CD4-positive, alpha-beta memory T cell (primary cell): ENCODE measurements at regions not wholly inside any gene's neighbourhood (a gene's known extent, or its start where the extent isn't known, plus 50 kb on each side); places are given as distances from the start of the nearest gene placed in this dataset.

Experiments used
- CTCF ChIA-PET: fragments of 350-600 bp; sonication (Branson Sonifier 250); formaldehyde crosslinking; loops from one replicate; lab custom pipeline; 2021; ENCODE audit warnings: inconsistent platforms; ENCODE audit not compliant: partially characterized antibody; lab: Charles Lee
- POLR2A ChIA-PET: fragments of 350-600 bp; sonication (Branson Sonifier 250); formaldehyde crosslinking; loops from one replicate; lab custom pipeline; 2021; ENCODE audit not compliant: partially characterized antibody; lab: Charles Lee
- DNase-seq, 5 donors: peaks; one replicate each; pipeline versions ENCODE4 v3.0.0 to v3.0.0-alpha.2; 2020 to 2022; ENCODE audit warnings: mixed read lengths in 1 of 5
- H3K27ac ChIP-seq: one replicate; pipeline ENCODE4 v1.7.0; 2013; ENCODE audit warnings: low read depth, low read length
- H3K27me3 ChIP-seq: 2 replicates; pipeline ENCODE4 v1.7.0; 2013; ENCODE audit warnings: mild to moderate bottlenecking, low read length, moderate library complexity; ENCODE audit not compliant: insufficient read depth
- H3K36me3 ChIP-seq: 2 replicates; pipeline ENCODE4 v1.7.0; 2013; ENCODE audit warnings: mild to moderate bottlenecking, low read length, moderate library complexity; ENCODE audit not compliant: insufficient read depth
- H3K4me1 ChIP-seq: 2 replicates; pipeline ENCODE4 v1.7.0; 2013; ENCODE audit warnings: mild to moderate bottlenecking, low read length, moderate library complexity; ENCODE audit not compliant: insufficient read depth
- H3K4me3 ChIP-seq, 2 donors: one replicate each; pipeline ENCODE4 v1.7.0; 2013; ENCODE audit warnings: low read length in 2 of 2, mild to moderate bottlenecking in 1 of 2
- H3K9me3 ChIP-seq, 2 donors: one replicate each; pipeline ENCODE4 v1.7.0; 2013; ENCODE audit warnings: low read length in 2 of 2, control low read depth in 1 of 2; ENCODE audit not compliant: control insufficient read depth in 1 of 2
- H3K27ac Mint-ChIP-seq, 7 donors: one replicate each; pipeline ENCODE4 v1.8.0; 2020 to 2021; ENCODE audit warnings: mixed read lengths in 7 of 7, mild to moderate bottlenecking in 6 of 7, inconsistent platforms in 3 of 7, moderate library complexity in 3 of 7
- H3K27me3 Mint-ChIP-seq, 2 donors: one replicate each; pipeline ENCODE4 v1.8.0; 2020 to 2021; ENCODE audit warnings: mixed read lengths in 2 of 2
- H3K36me3 Mint-ChIP-seq, 2 donors: one replicate each; pipeline ENCODE4 v1.8.0; 2020 to 2021; ENCODE audit warnings: mixed read lengths in 2 of 2, inconsistent platforms in 1 of 2, mild to moderate bottlenecking in 1 of 2
- H3K4me1 Mint-ChIP-seq, 4 donors: one replicate each; pipeline ENCODE4 v1.8.0; 2020 to 2021; ENCODE audit warnings: mixed read lengths in 4 of 4, mild to moderate bottlenecking in 1 of 4
- H3K4me3 Mint-ChIP-seq, 8 donors: one replicate each; pipeline ENCODE4 v1.8.0; 2020 to 2021; ENCODE audit warnings: mixed read lengths in 8 of 8, mild to moderate bottlenecking in 7 of 8, moderate library complexity in 6 of 8, inconsistent platforms in 3 of 8
- H3K9me3 Mint-ChIP-seq, 8 donors: one replicate each; pipeline ENCODE4 v1.8.0; 2020 to 2021; ENCODE audit warnings: mixed read lengths in 8 of 8, mild to moderate bottlenecking in 5 of 8, inconsistent platforms in 3 of 8, moderate library complexity in 1 of 8
- intact Hi-C: fragments of 100-400 bp; cut with micrococcal nuclease; formaldehyde crosslinking; loops from one replicate; pipeline ENCODE4 v1.15.1; 2023

DNA sequence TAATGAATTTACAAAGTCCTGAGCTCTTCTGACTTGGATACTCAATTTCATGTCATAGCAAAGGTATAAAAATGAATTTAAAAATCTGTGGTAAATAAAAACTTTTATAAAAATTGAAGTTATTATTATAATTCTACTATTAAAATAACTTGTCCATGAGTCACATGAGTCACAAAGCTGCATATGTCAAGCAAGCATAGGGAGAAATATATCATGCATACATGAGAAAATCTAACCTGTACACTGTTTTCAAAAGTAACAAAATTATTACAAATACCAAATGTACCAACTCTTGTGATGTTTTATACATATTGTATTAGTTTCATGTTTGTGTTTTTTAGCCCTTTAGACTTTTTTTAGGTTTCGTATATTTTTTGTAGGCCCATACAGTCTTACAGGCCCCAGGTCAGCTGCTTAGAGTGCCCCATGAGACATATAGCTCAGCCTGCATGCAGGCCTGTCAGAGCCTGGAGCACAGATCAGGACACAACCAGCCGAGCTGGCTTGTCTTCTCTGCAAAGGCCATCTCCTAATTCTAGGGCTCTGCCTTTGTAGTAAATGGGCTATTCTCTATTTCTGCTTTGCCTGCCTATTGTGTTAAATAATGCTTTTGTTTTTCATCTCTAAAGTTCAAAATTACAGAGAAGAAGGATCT is 818.7 kb upstream of the TENM3 start:
- no peak overlapping the region for H3K27ac ChIP-seq
- H3K27me3 ChIP-seq: no peaks in the 10 kb centered on the region
- H3K4me3 ChIP-seq: no peak overlapping the region
- intact Hi-C loops: no loop called here
- POLR2A ChIA-PET: no interaction called here
- H3K9me3 ChIP-seq: no peaks in the 10 kb centered on the region
- Mint-ChIP-seq H3K27me3 (no peaks in the 10 kb centered on the region), H3K4me3 (no peak overlapping the region), H3K27ac (no peak overlapping the region), H3K4me1 (no peaks in the 10 kb centered on the region), H3K36me3 (no peaks in the 10 kb centered on the region), H3K9me3 (peaks cover 2 to 22% (median 8%) of the 10 kb centered on the region in 8 donors)
- no peaks in the 10 kb centered on the region for H3K36me3 ChIP-seq
- H3K4me1 ChIP-seq: no peaks in the 10 kb centered on the region
- DNase-seq: no peak
- CTCF ChIA-PET: no interaction called here

DNA sequence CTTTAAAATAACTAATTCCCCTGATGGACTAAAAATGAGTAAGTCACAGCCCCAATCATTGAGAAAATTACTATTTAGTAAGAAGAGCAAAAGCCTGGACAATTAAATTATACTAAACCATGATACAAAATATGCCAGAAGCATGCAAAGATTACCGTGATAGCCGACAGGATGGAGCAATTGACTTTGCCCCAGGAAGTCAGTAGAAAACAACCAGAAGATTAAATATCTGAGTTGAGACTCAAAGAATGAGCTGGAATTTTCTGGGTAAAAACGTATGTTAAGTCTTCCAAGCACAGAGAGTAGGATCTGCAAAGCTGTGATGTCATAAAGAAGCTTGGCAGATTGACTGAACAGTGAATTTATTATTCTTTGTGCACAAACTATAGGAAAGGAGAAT is 816.1 kb upstream of the TENM3 start:
- Mint-ChIP-seq H3K4me1 (no peaks in the 10 kb centered on the region), H3K4me3 (no peak overlapping the region), H3K27me3 (no peaks in the 10 kb centered on the region), H3K9me3 (peaks cover 0 to 18% (median 7%) of the 10 kb centered on the region in 8 donors), H3K27ac (no peak overlapping the region), H3K36me3 (no peaks in the 10 kb centered on the region)
- Histone ChIP-seq H3K9me3 (no peaks in the 10 kb centered on the region), H3K27me3 (no peaks in the 10 kb centered on the region), H3K4me3 (no peak overlapping the region), H3K4me1 (no peaks in the 10 kb centered on the region), H3K27ac (no peak overlapping the region), H3K36me3 (no peaks in the 10 kb centered on the region)
- intact Hi-C loops: no loop called here
- ChIA-PET POLR2A (no interaction called here), CTCF (no interaction called here)
- no peak for DNase-seq

DNA sequence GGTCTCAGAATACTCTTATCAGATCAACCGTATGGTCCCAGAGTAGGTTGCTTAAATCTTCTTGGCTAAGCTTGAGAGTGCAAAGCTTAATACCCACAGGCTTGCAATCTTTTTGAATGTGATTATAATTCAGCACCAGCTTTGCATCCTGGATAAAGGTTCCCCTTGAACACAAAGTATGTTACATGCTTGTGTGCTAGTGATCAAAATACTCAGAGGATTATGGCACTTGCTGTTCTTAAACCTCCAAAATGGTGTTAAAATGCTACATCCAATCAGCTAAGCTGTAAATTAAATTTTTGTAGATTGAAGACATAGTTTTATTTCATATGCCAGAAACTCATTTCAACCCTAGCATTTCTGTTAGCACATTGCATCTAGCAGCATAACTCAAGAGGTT is 812.2 kb upstream of the TENM3 start:
- no peak overlapping the region for H3K4me3 Mint-ChIP-seq
- Histone ChIP-seq H3K4me3 (no peak overlapping the region), H3K4me1 (no peaks in the 10 kb centered on the region), H3K9me3 (no peaks in the 10 kb centered on the region), H3K36me3 (no peaks in the 10 kb centered on the region), H3K27ac (no peak overlapping the region), H3K27me3 (no peaks in the 10 kb centered on the region)
- H3K27me3 Mint-ChIP-seq: no peaks in the 10 kb centered on the region
- DNase-seq: no peak
- ChIA-PET POLR2A (no interaction called here), CTCF (no interaction called here)
- H3K27ac Mint-ChIP-seq: no peak overlapping the region
- no peaks in the 10 kb centered on the region for H3K4me1 Mint-ChIP-seq
- intact Hi-C loops: no loop called here
- no peaks in the 10 kb centered on the region for H3K36me3 Mint-ChIP-seq
- peaks cover 0 to 13% (median 2%) of the 10 kb centered on the region in 8 donors for H3K9me3 Mint-ChIP-seq

- no peak for DNase-seq
Measured at GRCh38 chr4:181431661-181432060, 811.5 kb upstream of the TENM3 start.

GRCh38 chr4:181432335-181432734 is 810.9 kb upstream of the TENM3 start:
- H3K36me3 Mint-ChIP-seq: no peaks in the 10 kb centered on the region
- no peak overlapping the region for H3K27ac Mint-ChIP-seq
- Histone ChIP-seq H3K36me3 (no peaks in the 10 kb centered on the region), H3K4me1 (no peaks in the 10 kb centered on the region), H3K4me3 (no peak overlapping the region), H3K9me3 (no peaks in the 10 kb centered on the region), H3K27me3 (no peaks in the 10 kb centered on the region), H3K27ac (no peak overlapping the region)
- H3K4me1 Mint-ChIP-seq: no peaks in the 10 kb centered on the region
- POLR2A ChIA-PET: no interaction called here
- H3K27me3 Mint-ChIP-seq: no peaks in the 10 kb centered on the region
- H3K9me3 Mint-ChIP-seq: peaks cover 0 to 13% (median 2%) of the 10 kb centered on the region in 8 donors
- CTCF ChIA-PET: no interaction called here
- intact Hi-C loops: no loop called here
- DNase-seq: no peak
- no peak overlapping the region for H3K4me3 Mint-ChIP-seq

More at GRCh38 chr4:181431661-181432060, 811.5 kb upstream of the TENM3 start:
- Mint-ChIP-seq H3K4me3 (no peak overlapping the region), H3K36me3 (no peaks in the 10 kb centered on the region), H3K4me1 (no peaks in the 10 kb centered on the region), H3K27ac (no peak overlapping the region), H3K27me3 (no peaks in the 10 kb centered on the region), H3K9me3 (peaks cover 0 to 13% (median 2%) of the 10 kb centered on the region in 8 donors)
- ChIA-PET CTCF (no interaction called here), POLR2A (no interaction called here)
- no peaks in the 10 kb centered on the region for H3K4me1 ChIP-seq
- H3K9me3 ChIP-seq: no peaks in the 10 kb centered on the region
- H3K4me3 ChIP-seq: no peak overlapping the region
- H3K27me3 ChIP-seq: no peaks in the 10 kb centered on the region
- H3K36me3 ChIP-seq: no peaks in the 10 kb centered on the region
- H3K27ac ChIP-seq: no peak overlapping the region
- intact Hi-C loops: no loop called here

GRCh38 chr4:181437895-181438294 is 805.3 kb upstream of the TENM3 start:
- no peak overlapping the region for H3K27ac Mint-ChIP-seq
- peaks cover 0 to 3% (median 0%) of the 10 kb centered on the region in 8 donors for H3K9me3 Mint-ChIP-seq
- no peaks in the 10 kb centered on the region for H3K9me3 ChIP-seq
- H3K36me3 Mint-ChIP-seq: no peaks in the 10 kb centered on the region
- H3K27me3 ChIP-seq: no peaks in the 10 kb centered on the region
- H3K4me1 Mint-ChIP-seq: no peaks in the 10 kb centered on the region
- no peaks in the 10 kb centered on the region for H3K4me1 ChIP-seq
- CTCF ChIA-PET: no interaction called here
- no peak for DNase-seq
- intact Hi-C loops: no loop called here
- H3K4me3 Mint-ChIP-seq: no peak overlapping the region
- no peaks in the 10 kb centered on the region for H3K36me3 ChIP-seq
- POLR2A ChIA-PET: no interaction called here
- no peaks in the 10 kb centered on the region for H3K27me3 Mint-ChIP-seq
- no peak overlapping the region for H3K27ac ChIP-seq
- H3K4me3 ChIP-seq: no peak overlapping the region

DNA sequence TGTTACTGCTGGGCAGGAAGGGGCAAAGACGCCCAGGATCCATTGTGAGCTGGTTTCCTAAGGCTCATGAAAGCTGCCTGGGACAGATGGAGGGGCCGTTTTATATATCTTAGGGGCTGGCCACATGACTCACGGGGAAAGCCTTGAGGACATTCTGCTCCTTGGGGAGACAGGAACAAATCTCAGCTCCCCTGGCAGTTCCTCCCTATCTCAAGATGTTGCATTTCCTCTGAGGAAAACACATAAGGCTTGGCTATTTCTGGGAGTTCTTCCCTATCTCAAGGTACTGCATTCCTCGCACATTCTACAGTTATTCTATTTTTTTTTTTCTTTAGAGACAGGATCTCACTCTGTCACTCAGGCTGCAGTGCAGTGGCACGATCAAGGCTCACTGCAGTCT is 804.6 kb upstream of the TENM3 start:
- CTCF ChIA-PET: no interaction called here
- Mint-ChIP-seq H3K4me3 (no peak overlapping the region), H3K36me3 (no peaks in the 10 kb centered on the region), H3K27ac (no peak overlapping the region), H3K9me3 (peaks cover 0 to 3% (median under 1%) of the 10 kb centered on the region in 8 donors), H3K27me3 (no peaks in the 10 kb centered on the region), H3K4me1 (no peaks in the 10 kb centered on the region)
- H3K27me3 ChIP-seq: no peaks in the 10 kb centered on the region
- no peaks in the 10 kb centered on the region for H3K9me3 ChIP-seq
- no peak for DNase-seq
- intact Hi-C loops: no loop called here
- H3K36me3 ChIP-seq: no peaks in the 10 kb centered on the region
- no peak overlapping the region for H3K4me3 ChIP-seq
- POLR2A ChIA-PET: no interaction called here
- no peaks in the 10 kb centered on the region for H3K4me1 ChIP-seq
- H3K27ac ChIP-seq: no peak overlapping the region

DNA sequence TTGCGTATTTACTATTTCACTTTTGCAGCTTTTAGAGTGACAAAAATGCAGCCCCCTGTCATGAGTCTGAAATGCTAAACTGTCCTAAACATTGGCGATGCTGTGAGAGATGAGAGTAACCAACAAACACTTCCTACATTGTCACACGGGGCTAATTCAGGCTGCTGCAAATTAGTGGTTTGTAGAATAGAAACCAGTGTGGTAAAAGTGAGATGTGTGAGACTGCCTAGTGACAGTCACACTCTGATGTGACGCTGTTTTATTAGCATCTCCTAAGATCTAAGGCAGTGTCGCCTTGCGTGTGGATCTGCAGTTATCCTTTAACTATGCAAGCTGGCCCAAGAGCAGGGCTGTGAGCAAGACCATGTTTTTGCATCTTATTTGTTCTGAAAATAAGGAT is 800.2 kb upstream of the TENM3 start:
- no peak overlapping the region for H3K4me3 ChIP-seq
- Mint-ChIP-seq H3K4me1 (no peaks in the 10 kb centered on the region), H3K27ac (no peak overlapping the region), H3K27me3 (no peaks in the 10 kb centered on the region), H3K36me3 (no peaks in the 10 kb centered on the region), H3K4me3 (no peak overlapping the region), H3K9me3 (peaks cover 0 to 8% (median 2%) of the 10 kb centered on the region in 8 donors)
- no peak for DNase-seq
- no peaks in the 10 kb centered on the region for H3K4me1 ChIP-seq
- H3K36me3 ChIP-seq: no peaks in the 10 kb centered on the region
- no peak overlapping the region for H3K27ac ChIP-seq
- POLR2A ChIA-PET: no interaction called here
- intact Hi-C loops: no loop called here
- CTCF ChIA-PET: no interaction called here
- H3K27me3 ChIP-seq: no peaks in the 10 kb centered on the region
- no peaks in the 10 kb centered on the region for H3K9me3 ChIP-seq
